CD14-positive monocyte (primary cell): ENCODE measurements at regions not wholly inside any gene's neighbourhood (a gene's known extent, or its start where the extent isn't known, plus 50 kb on each side); places are given as distances from the start of the nearest gene placed in this dataset.

Experiments used
- DNase-seq, 3 donors: peaks; one replicate each; pipeline ENCODE4 v3.0.0-alpha.2; 2011 to 2022
- H2AFZ ChIP-seq: 2 replicates; pipeline ENCODE4 v1.6.0; 2012; ENCODE audit warnings: mild to moderate bottlenecking, low read depth, low read length, inconsistent platforms; ENCODE audit not compliant: insufficient read depth, poor library complexity, severe bottlenecking
- H3K27ac ChIP-seq, 2 donors: 1 replicate in 1 of 2; 2 replicates in 1 of 2; pipeline ENCODE4 v1.5.1; 2012 to 2013; ENCODE audit warnings: low read length in 2 of 2, control low read depth in 1 of 2, inconsistent platforms in 1 of 2, low read depth in 1 of 2, mild to moderate bottlenecking in 1 of 2
- H3K27me3 ChIP-seq, 2 donors: one replicate each; pipeline versions ENCODE4 v1.6.0 to v1.6.1; 2011 to 2013; ENCODE audit warnings: low read length in 2 of 2; ENCODE audit not compliant: control insufficient read depth in 2 of 2, insufficient read depth in 2 of 2
- H3K36me3 ChIP-seq, 2 donors: replicated peaks in 1 of 2; 1 replicate in 1 of 2; 2 replicates in 1 of 2; pipeline versions ENCODE4 v1.5.1 to v1.6.1; 2012 to 2013; ENCODE audit warnings: low read length in 2 of 2, control low read depth in 1 of 2, inconsistent platforms in 1 of 2, mild to moderate bottlenecking in 1 of 2; ENCODE audit not compliant: insufficient read depth in 2 of 2, control insufficient read depth in 1 of 2
- H3K4me1 ChIP-seq, 2 donors: 1 replicate in 1 of 2; 2 replicates in 1 of 2; pipeline versions ENCODE4 v1.5.1 to v1.6.1; 2012 to 2013; ENCODE audit warnings: low read length in 2 of 2, control low read depth in 1 of 2, inconsistent platforms in 1 of 2, mild to moderate bottlenecking in 1 of 2, moderate library complexity in 1 of 2; ENCODE audit not compliant: insufficient read depth in 2 of 2, control insufficient read depth in 1 of 2
- H3K4me2 ChIP-seq: replicated peaks from 2 replicates; pipeline ENCODE3; 2012; ENCODE audit warnings: low read length, moderate library complexity, mild to moderate bottlenecking; ENCODE audit not compliant: poor library complexity, severe bottlenecking; ENCODE audit errors: extremely low read depth
- H3K4me3 ChIP-seq, 3 experiments: fragments of 200-600 bp in 1 of 3; sonication (generic) in 1 of 3; replicated peaks in 1 of 3; 1 replicate in 2 of 3; 2 replicates in 1 of 3; pipeline ENCODE4 v1.5.1; 2011 to 2013; ENCODE audit warnings: low read length in 3 of 3, mild to moderate bottlenecking in 3 of 3, control low read depth in 2 of 3, low read depth in 2 of 3, inconsistent platforms in 1 of 3, moderate library complexity in 1 of 3
- H3K79me2 ChIP-seq: 2 replicates; pipeline ENCODE4 v1.6.0; 2012; ENCODE audit warnings: mild to moderate bottlenecking, control low read depth, inconsistent platforms, low read length, moderate library complexity; ENCODE audit not compliant: insufficient read depth
- H3K9ac ChIP-seq: 2 replicates; pipeline ENCODE4 v1.6.0; 2017; ENCODE audit warnings: low read length, mild to moderate bottlenecking; ENCODE audit not compliant: insufficient read depth, poor library complexity, severe bottlenecking
- H3K9me3 ChIP-seq, 2 donors: replicated peaks in 1 of 2; 1 replicate in 1 of 2; 2 replicates in 1 of 2; pipeline versions ENCODE4 v1.5.1 to v1.6.1; 2012 to 2013; ENCODE audit warnings: low read length in 2 of 2, control low read depth in 1 of 2; ENCODE audit not compliant: control insufficient read depth in 1 of 2, insufficient read depth in 1 of 2
- H4K20me1 ChIP-seq: 2 replicates; pipeline ENCODE4 v1.6.0; 2012; ENCODE audit warnings: mild to moderate bottlenecking, low read length, control low read depth, moderate library complexity; ENCODE audit not compliant: insufficient read depth
- H3K27ac Mint-ChIP-seq, 7 donors: one replicate each; pipeline ENCODE4 v1.8.0; 2020; ENCODE audit warnings: mild to moderate bottlenecking in 7 of 7, mixed read lengths in 7 of 7, moderate library complexity in 6 of 7, inconsistent platforms in 2 of 7
- H3K27me3 Mint-ChIP-seq, 3 donors: one replicate each; pipeline ENCODE4 v1.8.0; 2021 to 2022; ENCODE audit warnings: low read depth in 3 of 3, mild to moderate bottlenecking in 3 of 3, mixed read lengths in 3 of 3, moderate library complexity in 3 of 3, inconsistent platforms in 1 of 3
- H3K36me3 Mint-ChIP-seq, 2 donors: one replicate each; pipeline ENCODE4 v1.8.0; 2020; ENCODE audit warnings: mixed read lengths in 2 of 2, inconsistent platforms in 1 of 2, mild to moderate bottlenecking in 1 of 2
- H3K4me1 Mint-ChIP-seq: one replicate; pipeline ENCODE4 v1.8.0; 2020; ENCODE audit warnings: mild to moderate bottlenecking, mixed read lengths
- H3K4me3 Mint-ChIP-seq, 2 donors: one replicate each; pipeline ENCODE4 v1.8.0; 2020; ENCODE audit warnings: mild to moderate bottlenecking in 2 of 2, mixed read lengths in 2 of 2, moderate library complexity in 1 of 2
- H3K9me3 Mint-ChIP-seq, 7 donors: one replicate each; pipeline ENCODE4 v1.8.0; 2020 to 2022; ENCODE audit warnings: mixed read lengths in 7 of 7, mild to moderate bottlenecking in 6 of 7, moderate library complexity in 6 of 7, inconsistent platforms in 2 of 7
- CTCF ChIP-seq: fragments of 200-600 bp; IDR thresholded peaks from one replicate; pipeline ENCODE4 v1.8.0; 2022; ENCODE audit warnings: antibody characterized with exemption, mild to moderate bottlenecking
- WGBS: methylation state at CpG from one replicate; pipeline ENCODE4 v1.1.5; 2013; ENCODE audit warnings: missing lambda C conversion rate; ENCODE audit not compliant: insufficient coverage; 5-methylcytosine and 5-hydroxymethylcytosine counted together
- intact Hi-C, 2 donors: fragments of 100-400 bp; cut with micrococcal nuclease; formaldehyde crosslinking; loops; one replicate each; pipeline versions ENCODE4 v1.15.0 to v1.15.1; 2023

- TF ChIP-seq CTCF: no peak
- Histone ChIP-seq H3K36me3 (no peaks in the 10 kb centered on the region), H3K79me2 (no peaks in the 10 kb centered on the region), H2AFZ (no peak overlapping the region), H3K9ac (no peak overlapping the region), H3K4me3 (no peak overlapping the region), H3K27ac (no peak overlapping the region), H3K27me3 (no peaks in the 10 kb centered on the region), H3K4me1 (no peaks in the 10 kb centered on the region), H4K20me1 (no peaks in the 10 kb centered on the region), H3K9me3 (peaks cover 0 to 9% of the 10 kb centered on the region in 2 donors), H3K4me2 (no peak overlapping the region)
- DNase-seq: no peak
- no peaks in the 10 kb centered on the region for H3K36me3 Mint-ChIP-seq
- WGBS: no CpG with 5 or more reads among the region's 4 CpGs
- no peaks in the 10 kb centered on the region for H3K4me1 Mint-ChIP-seq
- no peak overlapping the region for H3K4me3 Mint-ChIP-seq
- H3K27ac Mint-ChIP-seq: no peak overlapping the region
- intact Hi-C loops: no loop called here
- no peaks in the 10 kb centered on the region for H3K27me3 Mint-ChIP-seq
- peaks cover 0 to 8% (median 4%) of the 10 kb centered on the region in 7 donors for H3K9me3 Mint-ChIP-seq
These were observed 405.1 kb downstream of the TOX3 start for GRCh38 chr16:52141871-52142270.

- no peaks in the 10 kb centered on the region for H3K27me3 ChIP-seq
- no peaks in the 10 kb centered on the region for H4K20me1 ChIP-seq
- H3K36me3 Mint-ChIP-seq: no peaks in the 10 kb centered on the region
- DNase-seq: no peak
- TF ChIP-seq CTCF: no peak
- H3K4me3 ChIP-seq: no peak overlapping the region
- H3K4me3 Mint-ChIP-seq: no peak overlapping the region
- H3K4me2 ChIP-seq: no peak overlapping the region
- H3K9me3 ChIP-seq: peaks cover 0 to 4% of the 10 kb centered on the region in 2 donors
- H3K9ac ChIP-seq: no peak overlapping the region
- no peak overlapping the region for H3K27ac ChIP-seq
- no peak overlapping the region for H3K27ac Mint-ChIP-seq
- H3K4me1 Mint-ChIP-seq: no peaks in the 10 kb centered on the region
- no peaks in the 10 kb centered on the region for H3K4me1 ChIP-seq
- intact Hi-C loops: no loop called here
- no peaks in the 10 kb centered on the region for H3K79me2 ChIP-seq
- H3K9me3 Mint-ChIP-seq: peaks cover 0 to 7% (median 0%) of the 10 kb centered on the region in 7 donors
- H3K36me3 ChIP-seq: no peaks in the 10 kb centered on the region
- no peak overlapping the region for H2AFZ ChIP-seq
- H3K27me3 Mint-ChIP-seq: peaks cover 0 to 2% (median 0%) of the 10 kb centered on the region in 3 donors
- WGBS: 60% methylated on average over 1 of the region's 3 CpGs
These were observed 418.6 kb downstream of the TOX3 start for GRCh38 chr16:52128361-52128760.
